ENCODE measurements at regions not wholly inside any gene's neighbourhood (a gene's known extent, or its start where the extent isn't known, plus 50 kb on each side); places are given as distances from the start of the nearest gene placed in this dataset.

- no peaks in the 10 kb centered on the region for H3F3A ChIP-seq (ENCODE audit: insufficient read depth, low read length)
- no peak overlapping the region for H3K27ac ChIP-seq (ENCODE audit: low read length)
- DNase-seq, result no peak
- TF ChIP-seq EZH2 (optimal IDR thresholded peaks at IDR 0.05; ENCODE audit: low read depth, low read length), result no peak
- TF ChIP-seq CTCF (IDR thresholded peaks at IDR 0.05; ENCODE audit: low read length), result no peak
- no peak for TF ChIP-seq EZH2phosphoT487 (IDR thresholded peaks at IDR 0.05; ENCODE audit: low read length)
- H3K9me3 ChIP-seq (replicated peaks; ENCODE audit: insufficient read depth, low read length), result no peaks in the 10 kb centered on the region
- no peaks in the 10 kb centered on the region for H3K9me2 ChIP-seq (replicated peaks; ENCODE audit: insufficient read depth, low read length)
- no peak overlapping the region for H2AFZ ChIP-seq (ENCODE audit: low read length)
- H4K20me1 ChIP-seq (ENCODE audit: insufficient read depth, low read length), result no peaks in the 10 kb centered on the region
- no peak overlapping the region for H3K9ac ChIP-seq (ENCODE audit: low read length)
- no peaks in the 10 kb centered on the region for H3K4me1 ChIP-seq (ENCODE audit: low read length)
- no peak overlapping the region for H3K4me3 ChIP-seq (ENCODE audit: low read length)
- H3K27me3 ChIP-seq (replicated peaks; ENCODE audit: insufficient read depth, low read length), result no peaks in the 10 kb centered on the region
- H3K4me2 ChIP-seq (ENCODE audit: low read depth, low read length), result no peak overlapping the region
- no peaks in the 10 kb centered on the region for H3K79me2 ChIP-seq (ENCODE audit: low read length)
- no peaks in the 10 kb centered on the region for H3K36me3 ChIP-seq (replicated peaks; ENCODE audit: insufficient read depth, low read length)
These were observed 157.2 kb downstream of the BMP2 start for GRCh38 chr20:6924681-6925080.

- Histone ChIP-seq H3K4me1 (ENCODE audit: low read length) (no peaks in the 10 kb centered on the region), H3K9me2 (replicated peaks; ENCODE audit: insufficient read depth, low read length) (no peaks in the 10 kb centered on the region), H3K79me2 (ENCODE audit: low read length) (no peaks in the 10 kb centered on the region), H3K27ac (ENCODE audit: low read length) (no peak overlapping the region), H3F3A (ENCODE audit: insufficient read depth, low read length) (no peaks in the 10 kb centered on the region), H3K4me2 (ENCODE audit: low read depth, low read length) (no peak overlapping the region), H3K36me3 (replicated peaks; ENCODE audit: insufficient read depth, low read length) (no peaks in the 10 kb centered on the region), H3K4me3 (ENCODE audit: low read length) (no peak overlapping the region), H4K20me1 (ENCODE audit: insufficient read depth, low read length) (no peaks in the 10 kb centered on the region), H3K27me3 (replicated peaks; ENCODE audit: insufficient read depth, low read length) (no peaks in the 10 kb centered on the region), H3K9me3 (replicated peaks; ENCODE audit: insufficient read depth, low read length) (no peaks in the 10 kb centered on the region), H3K9ac (ENCODE audit: low read length) (no peak overlapping the region), H2AFZ (ENCODE audit: low read length) (peak overlapping the region; percentile 34; the same call in 1 of the 2 replicates)
- no peak for DNase-seq
- TF ChIP-seq EZH2 (optimal IDR thresholded peaks at IDR 0.05; ENCODE audit: low read depth, low read length) (no peak), EZH2phosphoT487 (IDR thresholded peaks at IDR 0.05; ENCODE audit: low read length) (no peak)
These were observed 158.3 kb downstream of the BMP2 start for GRCh38 chr20:6925744-6926278.

- Histone ChIP-seq H3K9me3 (replicated peaks; ENCODE audit: insufficient read depth, low read length) (no peaks in the 10 kb centered on the region), H3K79me2 (ENCODE audit: low read length) (no peaks in the 10 kb centered on the region), H3K4me2 (ENCODE audit: low read depth, low read length) (no peak overlapping the region), H3K9me2 (replicated peaks; ENCODE audit: insufficient read depth, low read length) (no peaks in the 10 kb centered on the region), H3K9ac (ENCODE audit: low read length) (no peak overlapping the region), H3K27ac (ENCODE audit: low read length) (no peak overlapping the region), H4K20me1 (ENCODE audit: insufficient read depth, low read length) (no peaks in the 10 kb centered on the region), H3K4me3 (ENCODE audit: low read length) (no peak overlapping the region), H2AFZ (ENCODE audit: low read length) (no peak overlapping the region), H3K4me1 (ENCODE audit: low read length) (0 out of 2 replicates have a peak, but pooled peaks cover 4% of the 10 kb centered on the region), H3F3A (ENCODE audit: insufficient read depth, low read length) (no peaks in the 10 kb centered on the region), H3K27me3 (replicated peaks; ENCODE audit: insufficient read depth, low read length) (no peaks in the 10 kb centered on the region), H3K36me3 (replicated peaks; ENCODE audit: insufficient read depth, low read length) (no peaks in the 10 kb centered on the region)
- peak; percentile 75 for DNase-seq
- TF ChIP-seq CTCF (IDR thresholded peaks at IDR 0.05; ENCODE audit: low read length) (peak; percentile 90), EZH2phosphoT487 (IDR thresholded peaks at IDR 0.05; ENCODE audit: low read length) (no peak), EZH2 (optimal IDR thresholded peaks at IDR 0.05; ENCODE audit: low read depth, low read length) (no peak)
These were observed 172.6 kb downstream of the BMP2 start for GRCh38 chr20:6940048-6940447.

- Histone ChIP-seq H3K27ac (ENCODE audit: low read length) (no peak overlapping the region), H3K27me3 (replicated peaks; ENCODE audit: insufficient read depth, low read length) (no peaks in the 10 kb centered on the region), H3K9me2 (replicated peaks; ENCODE audit: insufficient read depth, low read length) (no peaks in the 10 kb centered on the region), H3K4me3 (ENCODE audit: low read length) (no peak overlapping the region), H3K9me3 (replicated peaks; ENCODE audit: insufficient read depth, low read length) (no peaks in the 10 kb centered on the region), H2AFZ (ENCODE audit: low read length) (no peak overlapping the region), H3K36me3 (replicated peaks; ENCODE audit: insufficient read depth, low read length) (no peaks in the 10 kb centered on the region), H3K79me2 (ENCODE audit: low read length) (no peaks in the 10 kb centered on the region), H3F3A (ENCODE audit: insufficient read depth, low read length) (no peaks in the 10 kb centered on the region), H3K4me2 (ENCODE audit: low read depth, low read length) (no peak overlapping the region), H4K20me1 (ENCODE audit: insufficient read depth, low read length) (no peaks in the 10 kb centered on the region), H3K9ac (ENCODE audit: low read length) (no peak overlapping the region), H3K4me1 (ENCODE audit: low read length) (0 out of 2 replicates have a peak, but pooled peaks cover 4% of the 10 kb centered on the region)
- no peak for TF ChIP-seq EZH2 (optimal IDR thresholded peaks at IDR 0.05; ENCODE audit: low read depth, low read length)
- no peak for TF ChIP-seq EZH2phosphoT487 (IDR thresholded peaks at IDR 0.05; ENCODE audit: low read length)
- no peak for TF ChIP-seq CTCF (IDR thresholded peaks at IDR 0.05; ENCODE audit: low read length)
- DNase-seq, result no peak
These were observed 173.4 kb downstream of the BMP2 start for GRCh38 chr20:6940876-6941275.
